Epithelial cell of prostate (primary cell): ENCODE measurements at regions not wholly inside any gene's neighbourhood (a gene's known extent, or its start where the extent isn't known, plus 50 kb on each side); places are given as distances from the start of the nearest gene placed in this dataset.

Source experiments
- DNase-seq: peaks from one replicate; pipeline ENCODE4 v3.0.0-alpha.2; 2011; ENCODE audit warnings: low read depth, low spot score
- H3K27ac ChIP-seq: fragments of 450-650 bp; 2 replicates; pipeline ENCODE4 v1.5.1; 2017; ENCODE audit warnings: mild to moderate bottlenecking

DNA sequence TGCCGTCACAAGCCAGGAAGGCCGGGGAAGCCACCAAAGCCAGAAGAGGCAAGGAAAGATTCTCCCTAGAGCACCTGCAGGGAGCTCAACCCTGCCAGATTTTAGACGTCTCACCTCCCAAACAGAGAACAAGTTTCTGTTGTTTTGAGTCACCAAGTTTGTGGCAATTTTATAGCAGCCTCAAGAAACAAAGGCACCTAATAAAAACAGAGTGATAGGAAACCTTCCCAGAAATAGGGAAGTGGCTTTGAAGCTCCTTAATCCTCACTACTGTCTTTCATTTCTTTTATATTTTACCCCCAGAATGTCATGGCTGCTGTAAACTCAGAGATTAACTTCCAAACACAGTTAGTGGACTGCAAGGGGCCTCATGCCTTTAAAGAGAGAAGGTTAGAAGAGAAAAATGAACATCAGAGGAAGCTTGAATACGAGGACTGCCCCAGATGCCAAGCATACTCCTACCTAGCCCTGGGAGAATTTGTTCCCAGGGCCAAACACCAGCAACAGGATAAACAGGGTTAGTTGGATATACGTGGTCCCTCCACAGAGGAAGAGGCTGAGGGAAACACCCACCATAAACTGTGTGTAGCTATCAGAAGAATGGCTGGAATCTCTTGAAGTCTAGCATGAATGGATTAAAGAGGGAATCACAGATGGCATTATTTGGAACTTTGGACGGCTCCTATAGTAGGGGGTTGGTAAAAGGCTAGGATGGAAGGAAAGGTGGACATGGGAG lies 148.3 kb downstream of the KCNA5 start:
- no peak for DNase-seq
- H3K27ac ChIP-seq: no peak overlapping the region

DNA sequence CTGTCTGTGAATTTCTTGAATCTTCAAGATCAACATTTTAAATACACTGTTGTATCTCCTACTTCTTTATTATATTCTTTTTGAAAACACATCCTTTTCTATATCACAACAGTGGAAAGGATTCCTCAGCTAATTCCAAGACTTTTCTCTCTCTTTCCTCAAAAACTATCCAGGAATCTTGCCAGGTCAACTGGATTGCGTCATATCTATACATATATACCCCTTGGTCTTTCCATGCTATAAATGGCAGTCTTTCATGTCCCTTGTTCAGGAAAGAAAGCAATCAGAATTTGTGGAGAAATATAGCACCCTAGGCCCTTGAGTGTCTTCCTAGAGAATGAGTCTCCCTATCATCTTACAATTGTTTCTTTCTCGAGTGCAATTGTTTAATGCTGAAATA lies 149.0 kb downstream of the KCNA5 start:
- no peak for DNase-seq
- H3K27ac ChIP-seq: no peak overlapping the region

- DNase-seq: no peak
- H3K27ac ChIP-seq: no peak overlapping the region
These were observed 150.6 kb downstream of the KCNA5 start for GRCh38 chr12:5194306-5194705.

DNA sequence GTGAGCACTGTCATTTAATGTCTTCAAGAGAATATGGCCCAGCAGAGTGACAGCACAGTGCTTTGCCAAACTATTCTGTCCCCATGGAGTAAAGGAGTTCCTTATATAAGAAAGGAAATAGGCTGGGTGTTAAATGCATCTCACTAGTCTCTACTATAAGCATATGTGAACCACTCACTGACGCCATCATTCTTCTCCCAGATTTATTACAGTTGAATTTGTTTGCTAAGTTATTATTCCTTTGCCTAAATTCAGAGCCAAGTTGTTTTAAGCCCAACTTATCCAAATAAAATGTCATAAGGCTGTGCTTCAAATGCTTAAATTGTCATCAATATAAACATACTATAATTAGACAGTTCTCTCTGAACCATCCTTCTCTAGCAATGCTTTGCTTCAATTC lies 151.6 kb downstream of the KCNA5 start:
- H3K27ac ChIP-seq: no peak overlapping the region
- DNase-seq: no peak

DNA sequence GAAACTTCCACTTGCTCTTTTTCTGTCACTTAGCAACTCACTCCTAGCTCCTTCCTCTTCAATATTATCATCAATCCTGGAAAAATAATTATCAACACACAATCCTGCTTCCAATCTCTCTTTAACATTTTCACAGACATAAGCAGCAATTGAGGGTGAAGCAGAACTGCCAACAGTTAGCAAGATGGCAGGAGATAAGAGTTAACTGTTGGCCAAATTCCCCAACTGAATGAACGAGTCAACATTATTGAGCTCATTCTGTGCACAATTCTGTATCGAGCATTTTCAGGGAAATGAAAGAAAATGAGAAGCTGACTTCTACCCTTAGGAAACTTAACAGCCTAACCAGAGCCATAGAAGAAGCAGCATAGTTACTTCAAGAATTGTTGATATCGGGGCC lies 152.0 kb downstream of the KCNA5 start:
- no peak for DNase-seq
- no peak overlapping the region for H3K27ac ChIP-seq

GRCh38 chr12:5197131-5197530 lies 153.5 kb downstream of the KCNA5 start:
- no peak overlapping the region for H3K27ac ChIP-seq
- no peak for DNase-seq

DNA sequence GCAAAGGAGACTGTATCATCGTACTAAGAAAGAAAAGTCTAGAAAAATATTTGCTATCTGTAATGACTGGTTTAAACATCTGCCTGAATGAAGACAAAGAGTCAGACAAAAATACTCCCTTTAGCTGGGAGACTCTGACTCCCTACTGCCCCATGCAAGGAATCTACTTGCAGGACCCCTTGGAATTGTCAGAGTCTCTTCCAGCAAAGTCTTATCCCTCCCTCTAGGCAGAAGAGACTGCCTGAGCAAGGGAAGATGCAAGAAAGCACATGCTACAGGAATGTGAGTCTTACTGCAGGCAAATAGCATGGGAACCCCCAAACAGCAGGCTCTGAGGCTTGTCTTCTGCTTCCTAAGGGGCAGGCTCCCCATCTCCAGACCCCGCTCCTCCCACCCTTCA lies 154.0 kb downstream of the KCNA5 start:
- H3K27ac ChIP-seq: no peak overlapping the region
- DNase-seq: no peak

DNA sequence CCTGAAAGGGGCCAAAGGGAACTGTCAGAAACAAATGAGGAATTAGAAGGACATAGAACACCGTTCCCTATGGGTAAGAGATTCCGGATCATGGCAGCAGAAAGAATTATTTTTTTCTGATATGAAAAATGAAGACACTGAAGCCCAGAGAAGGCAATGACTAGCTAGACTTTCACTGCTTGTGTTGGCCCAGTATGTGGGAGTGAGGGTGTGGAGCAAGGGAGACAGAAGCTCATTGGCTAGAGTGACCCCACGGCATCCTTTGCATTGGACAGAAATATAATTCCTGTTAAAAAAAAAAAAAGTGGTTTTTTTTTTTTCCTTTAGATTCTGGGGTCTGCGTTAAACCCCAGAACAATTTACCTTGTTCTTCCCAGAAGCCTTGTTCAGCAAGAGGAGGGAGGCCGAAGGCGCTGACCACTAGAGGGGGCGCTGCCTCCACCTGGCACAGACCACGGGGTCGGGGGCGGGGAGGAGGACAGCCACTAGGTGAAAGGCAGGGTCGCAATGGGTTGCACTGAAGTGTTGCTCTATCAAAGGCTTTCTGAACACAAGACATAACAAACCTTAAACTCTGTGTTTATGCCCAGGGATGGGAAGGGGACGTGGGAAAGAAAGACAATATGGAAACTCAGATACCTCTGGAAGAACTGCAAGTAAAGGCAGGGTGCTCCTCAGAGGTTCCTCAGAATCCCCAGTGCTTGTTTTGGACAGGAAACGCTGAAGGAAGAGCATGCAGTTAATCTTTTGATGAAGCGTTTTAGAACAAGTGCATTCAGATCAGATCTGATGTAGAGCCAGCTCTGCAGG lies 156.8 kb downstream of the KCNA5 start:
- DNase-seq: no peak
- H3K27ac ChIP-seq: no peak overlapping the region

- DNase-seq: no peak
- no peak overlapping the region for H3K27ac ChIP-seq
These were observed 158.0 kb downstream of the KCNA5 start for GRCh38 chr12:5201554-5202218.

- no peak overlapping the region for H3K27ac ChIP-seq
- no peak for DNase-seq
These were observed 159.6 kb downstream of the KCNA5 start for GRCh38 chr12:5203274-5203673.

DNA sequence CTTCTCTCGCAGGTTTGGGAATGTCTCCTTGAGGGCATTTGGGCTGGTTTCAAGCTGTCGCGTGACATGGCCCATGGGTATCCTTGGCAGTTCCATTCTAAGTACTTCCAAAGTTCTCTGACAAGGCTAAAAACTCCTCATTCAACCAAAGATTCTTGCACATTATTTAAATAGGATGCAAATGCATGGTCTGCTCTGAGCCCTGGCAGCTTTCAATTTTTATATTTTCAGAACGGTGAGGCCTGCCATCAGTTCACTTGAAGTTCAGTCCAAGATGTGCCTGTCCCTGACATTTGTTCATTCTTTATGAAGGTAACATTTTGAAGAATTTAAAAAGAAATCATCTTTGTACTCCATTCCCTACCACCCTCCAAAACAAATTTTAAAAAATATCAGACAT lies 160.0 kb downstream of the KCNA5 start:
- DNase-seq: no peak
- H3K27ac ChIP-seq: no peak overlapping the region

DNA sequence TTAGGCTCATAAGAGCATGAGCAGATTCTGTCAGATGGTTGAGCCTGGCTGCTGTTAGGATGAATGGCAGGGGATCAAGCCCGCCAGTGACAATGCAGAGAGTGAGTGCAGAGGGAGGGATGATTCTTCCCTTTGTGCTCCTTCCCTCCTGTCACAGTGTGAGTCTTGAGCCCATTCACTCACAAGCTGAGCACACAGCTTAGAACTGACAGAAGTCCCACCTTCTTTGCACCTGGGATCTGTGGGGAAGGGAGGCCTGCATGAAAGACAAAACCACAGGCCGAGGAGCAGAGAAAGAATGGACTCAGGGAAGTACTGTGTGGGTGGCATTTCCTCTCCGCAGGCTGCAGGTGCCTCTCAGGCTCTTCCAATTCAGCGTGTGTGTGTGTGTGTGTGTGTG lies 160.6 kb downstream of the KCNA5 start:
- H3K27ac ChIP-seq: no peak overlapping the region
- no peak for DNase-seq

DNA sequence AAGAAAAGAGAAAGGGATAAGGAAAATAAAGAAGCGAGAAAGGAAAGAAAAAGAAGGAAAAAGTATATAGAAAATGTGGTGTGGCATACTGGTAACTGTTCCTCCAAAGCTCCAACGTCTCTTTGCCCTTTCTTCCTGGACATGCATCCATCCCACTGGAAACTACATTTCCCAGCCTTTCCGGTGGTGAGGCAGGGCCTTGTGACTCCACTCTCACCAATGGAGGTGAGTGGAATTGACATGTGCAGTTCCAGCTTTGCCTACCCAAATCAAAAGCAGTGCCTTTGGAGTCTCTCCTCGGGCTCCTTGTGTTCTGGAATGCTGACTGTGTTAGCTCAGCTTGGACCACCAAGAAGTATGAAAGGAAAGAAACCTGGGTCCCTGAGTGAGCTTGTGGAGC lies 161.2 kb downstream of the KCNA5 start:
- H3K27ac ChIP-seq: no peak overlapping the region
- no peak for DNase-seq

- H3K27ac ChIP-seq: no peak overlapping the region
- DNase-seq: no peak
These were observed 162.9 kb downstream of the KCNA5 start for GRCh38 chr12:5206401-5207175.

DNA sequence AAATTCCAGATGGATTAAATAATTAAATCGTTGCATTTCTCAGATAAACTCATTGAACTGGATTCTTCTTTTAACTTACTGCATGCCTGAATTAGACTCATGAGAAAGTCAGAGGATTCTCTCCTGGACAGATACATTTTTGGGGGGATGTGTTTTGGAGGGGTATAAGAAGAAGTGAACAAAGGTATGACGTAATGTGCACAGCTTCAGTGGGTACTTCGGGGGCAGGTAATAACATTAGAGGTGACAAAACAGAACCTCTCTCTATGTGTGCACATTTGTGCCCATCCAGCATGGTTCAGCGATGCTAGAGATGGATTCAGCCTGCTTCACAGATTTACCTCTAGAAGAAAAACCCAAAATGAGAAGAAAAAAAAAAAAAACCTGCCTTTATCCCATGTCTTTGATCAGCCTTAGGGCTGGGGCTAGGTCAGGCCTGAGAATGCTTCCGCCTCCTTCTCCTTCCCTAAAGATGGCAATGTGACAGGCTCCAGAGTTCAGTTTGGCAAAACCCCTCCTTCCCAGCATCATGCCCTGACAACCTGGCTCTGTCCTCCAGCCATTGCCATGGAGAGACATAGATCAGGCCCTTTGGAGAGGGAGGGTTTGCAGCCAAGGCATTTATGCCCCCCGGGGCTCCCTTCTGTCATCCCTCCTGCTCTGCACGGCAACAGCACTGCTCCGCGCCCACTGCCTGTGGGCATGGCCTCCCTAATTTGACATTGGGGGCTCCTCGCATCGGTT lies 166.7 kb downstream of the KCNA5 start:
- H3K27ac ChIP-seq: no peak overlapping the region
- no peak for DNase-seq

DNA sequence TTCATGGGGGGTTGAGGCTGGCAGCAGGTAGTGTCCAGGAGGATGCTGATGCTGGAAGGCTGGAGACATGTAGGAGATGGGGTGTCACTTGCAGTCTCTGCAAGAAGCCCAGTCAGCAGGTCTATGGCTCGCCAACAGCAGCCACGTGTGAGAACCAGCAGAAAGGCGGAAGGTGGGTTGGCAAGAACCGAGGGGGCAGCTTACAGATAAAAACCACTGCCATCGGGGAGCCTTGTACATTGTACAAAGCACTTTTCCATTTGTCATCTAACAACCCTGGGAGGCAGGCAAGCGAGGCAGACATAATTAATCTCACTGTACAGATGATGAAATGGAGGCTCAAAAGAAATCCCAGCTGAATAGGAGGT lies 167.2 kb downstream of the KCNA5 start:
- H3K27ac ChIP-seq: no peak overlapping the region
- DNase-seq: no peak

GRCh38 chr12:5213336-5213735 lies 169.7 kb downstream of the KCNA5 start:
- DNase-seq: no peak
- no peak overlapping the region for H3K27ac ChIP-seq

DNA sequence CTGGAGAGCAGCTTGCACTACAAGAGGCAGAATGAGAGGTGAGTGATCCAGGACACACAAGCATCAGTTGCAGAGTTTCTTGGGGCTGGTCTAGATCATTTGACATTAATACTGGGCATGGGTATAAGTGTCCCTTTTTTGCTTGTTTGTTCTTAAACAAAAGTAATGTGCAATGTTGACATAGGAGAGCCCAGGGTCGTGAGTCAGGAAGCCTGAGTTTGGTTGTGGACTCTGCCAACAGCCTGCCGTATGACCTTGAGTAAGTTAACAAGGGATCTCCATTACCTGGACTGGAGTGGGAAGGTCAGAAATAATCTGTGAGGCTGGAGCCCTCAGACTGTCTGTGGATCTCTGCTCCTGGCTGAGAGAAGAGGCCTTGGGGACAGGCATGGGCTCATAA lies 170.3 kb downstream of the KCNA5 start:
- H3K27ac ChIP-seq: no peak overlapping the region
- DNase-seq: no peak

GRCh38 chr12:5217936-5218335 lies 174.3 kb downstream of the KCNA5 start:
- no peak for DNase-seq

GRCh38 chr12:5220099-5220498 lies 176.4 kb downstream of the KCNA5 start:
- no peak for DNase-seq

More at GRCh38 chr12:5217936-5218335, 174.3 kb downstream of the KCNA5 start:
- no peak overlapping the region for H3K27ac ChIP-seq

More at GRCh38 chr12:5220099-5220498, 176.4 kb downstream of the KCNA5 start:
- H3K27ac ChIP-seq: no peak overlapping the region
